NCI-H2196 treated with DMSO at 0.1 percent for 48 hours (cell line): ENCODE measurements at regions not wholly inside any gene's neighbourhood (a gene's known extent, or its start where the extent isn't known, plus 50 kb on each side); places are given as distances from the start of the nearest gene placed in this dataset.

Experiments used
- DNase-seq: peaks from one replicate; lab custom pipeline; 2025; ENCODE audit not compliant: unreplicated experiment; lab: John Stamatoyannopoulos, UW

DNA sequence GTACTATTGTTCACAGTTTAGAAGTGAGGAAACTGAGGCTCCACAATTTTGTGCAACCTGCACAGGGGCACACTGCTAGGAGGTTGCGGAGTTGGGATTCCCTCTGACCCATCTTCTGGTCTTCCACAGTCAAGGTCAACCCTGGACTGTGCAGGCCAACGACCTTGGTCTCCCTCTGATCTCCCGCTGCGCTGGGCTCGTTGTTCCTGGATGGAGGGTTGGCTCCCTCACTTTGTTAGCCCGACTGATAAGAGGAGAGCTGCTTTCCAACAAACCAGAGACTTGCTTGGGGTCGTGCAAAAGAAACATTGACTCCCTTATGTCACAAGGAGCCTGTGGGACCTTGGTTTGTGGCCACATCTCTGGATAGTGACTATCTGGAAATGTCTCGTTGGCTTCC is 187.6 kb downstream of the MYCN start:
- DNase-seq = no peak

DNA sequence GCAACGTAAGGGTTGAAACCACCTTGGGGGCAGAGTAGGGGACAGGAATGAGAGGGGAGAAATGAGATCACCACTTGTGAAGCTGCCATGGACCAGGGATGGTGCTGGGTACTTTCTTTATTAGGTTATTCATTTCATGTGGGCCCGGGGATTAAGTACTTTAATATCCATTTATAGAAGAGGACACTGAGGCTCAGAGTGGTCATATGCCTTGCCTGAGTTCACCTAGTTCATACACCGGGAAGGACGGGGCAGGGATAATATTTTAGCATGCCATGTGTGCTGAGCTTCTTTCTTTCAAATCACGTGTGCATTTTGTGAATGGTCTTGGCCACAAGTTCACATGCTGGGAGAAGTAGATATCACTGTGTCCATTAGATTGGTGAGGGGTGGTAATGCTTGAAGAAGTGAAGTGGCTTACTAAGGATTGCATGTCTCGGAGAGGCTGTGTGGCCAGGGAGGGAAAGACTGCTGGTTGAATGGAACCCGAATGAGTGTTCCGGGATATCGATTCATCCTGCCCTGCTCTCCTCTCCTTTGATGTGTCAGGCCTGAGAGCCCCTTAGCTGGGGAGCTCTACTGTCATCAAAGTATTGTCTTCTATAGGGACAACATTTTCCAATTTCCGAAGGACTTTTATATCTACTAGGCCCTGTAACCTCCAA is 187.1 kb downstream of the MYCN start:
- no peak for DNase-seq

DNA sequence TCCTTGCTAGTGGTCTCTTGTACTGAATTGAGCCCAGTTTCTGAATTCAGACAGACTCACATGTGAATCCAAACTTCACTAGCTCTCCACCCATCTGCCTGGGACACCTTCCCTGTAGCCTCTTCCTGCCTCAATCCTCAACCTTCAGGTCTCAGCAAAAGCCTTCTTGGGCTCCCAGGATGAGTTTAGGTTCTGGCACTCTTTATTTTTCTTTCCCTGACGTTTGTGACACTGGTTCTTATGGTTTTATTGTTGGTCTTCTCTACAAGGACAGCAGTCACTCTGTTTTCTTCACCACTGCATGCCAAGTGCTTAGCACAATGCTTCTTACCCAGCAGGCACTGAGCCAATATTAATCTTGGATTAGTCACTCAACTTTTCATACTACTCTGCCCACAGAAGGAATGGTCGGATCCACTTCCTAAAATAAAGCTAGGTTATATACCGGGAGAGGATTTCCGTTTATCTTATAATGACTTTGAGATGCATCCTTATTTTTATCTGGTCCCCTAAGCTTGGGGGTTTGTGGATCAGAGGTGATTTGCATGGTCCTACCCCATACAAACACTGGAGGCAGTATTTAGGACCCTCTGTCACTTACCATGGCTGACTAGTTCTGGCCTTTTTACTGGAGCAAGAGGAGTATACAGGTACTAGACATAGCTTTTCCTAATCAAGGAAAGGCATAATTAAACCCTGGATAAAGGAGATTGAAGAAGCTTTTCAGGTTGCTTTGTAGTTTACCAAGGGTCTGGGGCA is 186.3 kb downstream of the MYCN start:
- no peak for DNase-seq

DNA sequence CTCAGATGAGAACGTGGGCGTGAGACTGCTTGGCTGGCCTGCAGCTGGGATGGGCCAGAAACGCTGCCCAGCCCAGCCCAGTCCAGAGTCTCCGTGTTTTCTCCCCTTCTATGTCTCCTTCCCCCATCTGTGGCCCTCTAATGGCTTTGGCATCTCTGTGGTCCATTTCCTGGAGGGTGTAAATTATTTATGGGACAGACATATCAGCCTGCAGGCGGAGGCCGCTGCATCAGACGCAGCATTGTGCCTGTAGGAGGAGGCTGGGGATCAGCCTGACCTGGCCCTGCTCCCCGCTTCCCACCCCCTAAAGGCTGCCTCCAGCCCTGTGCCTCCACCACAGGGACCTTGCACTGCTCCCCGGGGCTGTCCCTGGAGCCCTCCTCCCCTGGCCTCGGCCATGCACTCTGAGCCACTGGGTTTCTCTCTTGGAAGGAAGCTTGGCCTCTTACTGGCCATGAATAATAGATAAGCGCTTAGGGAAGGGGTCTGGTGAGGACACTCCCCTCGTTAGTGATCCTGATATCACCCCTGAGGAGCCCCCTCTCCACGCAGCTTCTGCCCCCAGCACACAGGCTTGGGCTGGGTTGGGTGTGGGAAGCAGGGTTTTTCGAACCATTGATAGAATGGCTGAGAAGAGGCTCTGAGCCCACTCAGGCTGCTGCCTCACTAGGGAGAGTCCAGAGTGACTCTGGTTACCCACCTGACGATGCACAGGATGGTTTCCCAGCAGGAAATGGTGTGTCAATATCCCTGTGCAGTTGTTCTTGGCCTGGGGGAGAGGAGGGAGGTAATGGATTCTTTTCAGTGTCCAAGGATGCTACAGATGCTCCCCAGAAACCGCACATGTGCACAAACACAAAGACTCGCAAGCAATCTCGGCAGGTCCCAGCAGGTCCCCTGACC is 185.5 kb downstream of the MYCN start:
- DNase-seq = no peak

DNA sequence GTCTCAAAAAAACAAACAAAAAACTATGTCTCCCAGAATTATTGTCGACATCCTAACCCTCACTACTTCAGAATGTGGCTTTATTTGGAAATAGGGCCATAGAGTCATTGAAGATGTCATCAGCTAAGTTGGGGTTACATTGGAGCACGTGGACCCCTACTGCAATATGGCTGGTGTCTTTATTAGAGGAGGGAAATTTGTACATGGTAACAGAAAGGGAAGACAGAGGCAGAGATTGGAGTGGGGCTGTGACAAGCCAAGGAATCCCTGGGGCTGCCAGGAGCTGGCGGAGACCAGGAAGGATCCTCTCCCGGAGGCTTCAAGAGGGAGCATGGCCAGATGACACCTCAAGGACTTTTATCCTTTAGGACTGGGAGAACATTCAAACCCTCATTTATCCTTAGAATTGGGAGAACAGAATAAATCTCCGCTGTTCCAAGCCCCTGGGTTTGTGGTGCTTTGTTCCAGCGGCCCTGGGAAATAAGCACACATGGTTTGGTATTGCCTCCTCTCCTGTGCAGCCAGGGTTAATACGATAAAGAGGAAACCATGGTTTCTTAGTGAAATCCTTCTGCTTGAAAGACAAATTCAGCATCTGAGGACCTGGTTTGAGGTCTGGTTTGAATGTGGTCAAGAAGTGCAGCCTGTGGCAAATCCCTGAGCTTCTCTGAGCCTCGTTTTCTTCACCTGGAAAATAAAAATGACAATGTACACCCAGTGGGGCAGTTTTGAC is 184.7 kb downstream of the MYCN start:
- no peak for DNase-seq

DNA sequence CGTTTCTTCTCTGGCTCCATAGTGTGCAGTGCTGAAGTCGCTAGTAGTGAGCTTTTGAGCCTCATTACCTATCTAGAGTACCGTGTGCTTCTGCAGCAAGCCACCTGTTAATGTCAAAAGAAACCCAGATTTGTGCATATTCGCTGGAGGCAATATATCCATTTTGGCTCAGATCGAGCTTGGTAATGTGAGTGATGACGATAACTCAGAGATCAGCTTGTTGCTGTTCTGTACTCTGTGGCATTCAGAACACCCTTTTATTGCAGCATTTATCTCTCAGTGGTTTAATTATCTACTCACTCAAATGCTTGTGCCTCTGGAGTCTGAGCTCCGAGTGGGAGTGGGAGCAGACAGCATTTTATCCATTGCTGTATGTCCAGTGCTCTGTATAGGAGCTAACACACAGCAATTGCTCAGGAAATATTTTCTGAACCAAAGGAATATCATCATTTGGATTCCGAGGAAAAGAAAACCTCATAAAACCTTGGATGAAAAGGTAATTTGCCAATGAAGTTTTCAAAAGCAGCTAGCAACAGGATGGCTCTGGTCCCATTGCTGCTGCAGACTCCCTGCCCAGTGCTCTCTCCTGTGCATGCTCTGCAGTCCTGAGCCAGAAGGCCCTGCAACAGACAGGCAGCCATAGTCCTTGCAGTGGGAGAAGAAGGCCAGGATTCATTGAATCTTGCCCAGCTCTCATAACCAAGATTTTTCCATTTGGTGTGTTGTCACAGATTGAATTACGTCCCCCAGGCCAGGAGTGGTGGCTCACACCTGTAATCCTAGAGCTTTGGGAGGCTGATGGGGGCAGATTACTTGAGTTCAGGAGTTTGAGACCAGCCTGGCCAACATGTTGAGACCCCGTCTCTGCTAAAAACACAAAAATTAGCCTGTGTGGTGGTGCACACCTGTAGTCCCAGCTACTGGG is 183.8 kb downstream of the MYCN start:
- no peak for DNase-seq

DNA sequence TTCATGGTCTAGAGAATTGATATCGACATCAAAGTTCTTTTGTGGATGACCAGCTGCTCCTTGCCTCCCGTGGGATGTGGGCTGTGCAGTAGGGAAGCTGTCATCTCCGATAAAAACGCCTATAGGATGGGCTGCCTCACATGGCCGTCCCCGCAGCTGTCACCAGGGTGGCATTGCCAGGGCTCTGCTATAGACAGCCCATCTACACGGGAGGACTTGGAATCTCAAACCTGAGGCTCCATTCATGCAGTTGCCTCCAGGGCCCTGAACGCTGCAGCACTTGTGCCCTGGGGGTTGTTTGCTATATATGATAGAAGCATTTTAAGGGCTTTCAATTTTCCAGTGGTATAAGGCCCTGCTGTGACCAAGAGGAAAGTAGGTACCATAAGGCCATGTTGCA is 183.1 kb downstream of the MYCN start:
- no peak for DNase-seq

DNA sequence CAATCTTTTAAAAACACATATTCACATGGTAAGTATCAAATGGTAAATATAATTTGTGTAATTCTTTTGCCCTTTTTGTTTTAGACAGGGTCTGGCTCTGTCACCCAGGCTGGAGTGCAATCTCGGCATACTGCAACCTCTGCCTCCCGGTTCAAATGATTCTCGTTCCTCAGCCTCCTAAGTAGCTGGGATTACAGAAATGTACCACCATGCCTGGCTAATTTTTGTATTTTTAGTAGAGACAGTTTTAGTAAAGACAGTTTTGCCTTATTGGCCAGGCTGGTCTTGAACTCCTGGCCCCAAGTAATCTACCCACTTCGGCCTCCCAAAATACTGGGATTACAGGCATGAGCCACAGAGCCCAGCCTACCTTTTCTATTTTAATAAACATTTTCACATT is 182.2 kb downstream of the MYCN start:
- DNase-seq = no peak

DNA sequence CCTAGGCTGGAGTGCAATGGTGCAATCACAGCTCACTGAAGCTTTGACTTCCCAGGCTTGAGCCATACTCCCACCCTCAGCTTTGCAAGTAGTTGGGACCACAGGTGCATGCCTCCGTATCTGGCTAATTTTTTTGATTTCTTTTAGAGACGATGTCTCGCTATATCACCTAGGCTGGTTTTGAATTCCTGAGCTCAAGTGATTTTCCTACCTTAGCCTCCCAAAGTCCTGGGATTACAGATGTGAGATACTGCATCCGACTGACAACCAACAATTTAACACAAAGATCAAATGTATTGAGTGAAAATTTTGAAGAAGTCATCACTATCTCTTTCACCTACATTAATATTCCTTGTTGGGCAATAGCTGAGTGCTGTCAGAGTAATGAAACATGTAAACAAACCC is 181.6 kb downstream of the MYCN start:
- DNase-seq = no peak

DNA sequence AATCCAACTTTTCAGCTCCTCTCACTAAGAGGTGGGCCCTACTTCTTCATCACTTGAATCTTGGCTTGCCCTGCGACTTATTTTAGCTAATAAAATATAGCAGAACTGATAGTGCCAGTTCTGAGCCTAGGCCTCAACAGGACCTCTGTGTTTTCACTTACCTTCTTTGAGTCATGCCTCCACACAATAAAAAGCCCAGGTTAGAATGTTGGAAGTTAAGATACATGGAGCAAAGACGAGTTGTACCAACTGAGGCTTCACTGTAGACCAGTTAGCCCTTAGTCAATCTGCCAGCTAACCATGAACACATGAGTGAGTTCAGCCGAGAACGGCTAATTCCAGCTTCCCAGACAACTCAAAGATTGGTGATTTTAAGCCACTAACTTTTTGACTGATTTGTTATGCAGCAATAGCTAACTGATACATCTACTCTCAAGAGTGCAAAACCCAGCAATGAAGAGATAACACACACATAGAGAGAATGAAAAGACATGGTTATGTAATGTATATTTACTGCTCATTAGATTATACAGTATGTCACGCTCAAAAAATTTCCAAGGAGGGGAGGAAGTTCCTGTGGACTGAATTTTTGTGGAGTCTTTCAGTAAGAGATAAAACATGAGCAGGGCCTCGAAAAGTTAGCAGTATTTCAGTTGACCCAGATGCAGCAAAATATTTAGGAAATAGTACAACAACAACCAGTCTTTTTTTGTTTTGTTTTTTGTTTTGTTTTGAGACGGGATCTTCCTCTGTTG is 181.1 kb downstream of the MYCN start:
- DNase-seq = no peak

DNA sequence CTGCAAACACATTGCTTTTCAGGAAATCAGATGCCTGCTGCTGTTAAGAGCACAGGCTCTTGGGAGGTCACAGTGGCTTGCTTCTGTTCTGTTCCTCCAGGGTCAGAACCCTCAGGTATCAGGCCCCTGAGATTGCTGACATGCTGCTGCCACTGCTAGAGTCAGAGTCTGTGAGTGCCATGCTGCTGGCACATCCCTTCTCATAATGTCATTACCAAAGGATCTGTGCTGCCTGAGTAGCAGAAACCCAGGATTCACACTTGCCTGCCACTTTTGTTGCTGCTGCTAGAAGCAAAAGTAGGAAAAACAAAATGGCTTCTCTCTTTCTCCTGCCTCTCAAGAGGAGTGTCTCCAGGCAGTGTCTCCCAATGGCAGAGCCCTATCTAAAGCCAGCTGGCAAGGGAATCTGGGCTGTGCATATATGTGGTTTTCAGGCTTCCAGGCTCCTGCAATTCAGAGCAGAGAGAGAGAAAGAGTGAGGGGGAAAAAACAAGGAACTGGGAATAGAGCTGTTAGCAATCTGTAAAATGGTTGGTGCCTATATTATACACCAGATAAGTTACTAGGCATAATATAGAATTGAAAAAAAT is 180.3 kb downstream of the MYCN start:
- DNase-seq = no peak

DNA sequence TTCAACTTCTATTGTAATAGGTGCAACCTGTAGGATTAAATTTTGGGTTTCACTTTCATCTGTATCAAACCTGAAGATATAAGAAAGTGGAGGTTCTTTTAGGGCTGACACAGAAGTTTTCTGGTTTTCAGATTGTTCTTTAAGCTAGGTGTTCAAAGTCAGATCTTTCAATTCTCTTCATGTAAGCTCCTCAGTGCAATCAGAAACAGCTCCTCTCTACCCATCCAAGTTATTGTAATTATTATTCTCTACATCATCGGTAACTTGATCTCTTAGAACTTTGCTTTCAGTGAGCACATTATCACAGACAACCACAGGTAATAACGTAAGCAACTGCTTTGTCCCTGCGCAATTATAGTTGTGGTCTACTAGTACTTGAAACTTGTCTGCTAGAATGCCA is 179.4 kb downstream of the MYCN start:
- no peak for DNase-seq

DNA sequence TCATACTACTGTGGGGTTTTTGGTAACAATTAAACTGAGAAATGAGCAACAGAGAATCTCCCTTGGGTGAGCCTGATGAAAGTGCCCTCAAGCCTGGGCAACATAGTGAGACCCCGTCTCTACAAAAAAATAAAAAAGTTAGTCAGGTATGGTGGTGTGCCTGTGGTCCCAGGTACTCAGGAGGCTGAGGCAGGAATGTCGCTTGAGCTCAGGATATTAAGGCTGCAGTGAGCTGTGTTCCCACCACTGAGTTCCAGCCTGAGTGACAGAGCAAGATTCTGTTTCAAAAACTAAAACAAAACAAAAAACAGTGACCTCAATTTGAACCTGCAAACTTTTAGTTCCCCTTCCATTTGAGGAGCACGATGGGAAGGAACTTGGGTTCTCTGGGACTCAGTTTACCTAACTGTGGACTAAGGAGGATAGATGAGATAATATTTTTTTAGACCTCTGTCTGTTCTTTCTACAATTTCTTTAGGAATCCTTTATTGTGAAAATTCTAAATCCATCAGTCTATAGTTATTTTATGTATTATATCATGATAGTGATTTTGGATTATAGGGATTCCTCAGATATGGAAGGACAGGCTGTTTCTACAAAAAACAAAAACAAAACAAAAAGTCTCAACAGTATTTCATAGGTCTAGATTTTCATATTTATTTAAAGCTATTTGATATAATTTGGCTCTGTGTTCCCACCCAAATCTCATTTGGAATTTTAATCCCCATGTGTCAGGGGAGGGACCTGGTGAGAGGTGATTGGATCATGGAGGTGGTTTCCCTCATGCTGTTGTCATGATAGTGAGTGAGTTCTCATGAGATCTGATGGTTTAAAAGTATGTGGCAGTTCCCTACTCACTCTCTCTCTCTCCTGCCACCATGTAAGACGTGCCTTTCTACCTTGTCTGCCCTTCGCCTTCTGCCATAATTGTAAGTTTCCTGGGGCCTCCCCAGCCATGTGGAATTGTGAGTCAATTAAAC is 178.6 kb downstream of the MYCN start:
- no peak for DNase-seq

DNA sequence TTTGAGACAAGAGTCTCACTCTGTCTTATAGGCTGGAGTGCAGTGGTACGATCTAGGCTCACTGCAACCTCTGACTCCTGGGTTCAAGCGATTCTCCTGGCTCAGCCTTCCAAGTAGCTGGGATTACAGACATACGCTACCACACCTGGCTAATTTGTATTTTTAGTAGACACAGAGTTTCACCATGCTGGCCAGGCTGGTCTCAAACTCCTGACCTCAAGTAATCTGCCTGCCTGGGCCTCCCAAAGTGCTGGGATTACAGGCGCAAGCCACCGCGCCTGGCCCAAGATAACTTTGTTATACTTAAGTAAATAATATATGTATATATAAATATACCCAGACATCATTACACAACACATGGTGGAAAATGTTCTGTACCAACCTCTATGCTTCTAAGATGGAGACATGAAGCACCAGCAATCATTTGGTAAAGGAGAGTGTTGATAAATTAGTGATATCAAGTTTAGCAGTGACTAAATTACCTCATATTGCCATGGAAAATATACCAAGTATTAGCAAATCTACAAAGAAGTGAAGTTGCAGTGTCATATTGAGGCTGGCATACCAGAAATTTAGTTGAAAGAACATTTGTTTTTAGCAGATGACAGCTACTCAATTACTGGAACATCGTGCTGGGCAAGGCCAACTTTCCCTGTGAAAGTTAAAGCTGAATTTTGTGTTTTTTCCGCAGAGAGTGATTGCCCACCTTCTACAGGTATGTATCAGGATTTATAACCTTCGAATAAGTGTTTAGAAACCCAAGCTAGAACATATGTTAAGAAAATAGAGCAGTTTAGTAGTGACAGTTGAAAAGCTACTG is 177.7 kb downstream of the MYCN start:
- no peak for DNase-seq

DNA sequence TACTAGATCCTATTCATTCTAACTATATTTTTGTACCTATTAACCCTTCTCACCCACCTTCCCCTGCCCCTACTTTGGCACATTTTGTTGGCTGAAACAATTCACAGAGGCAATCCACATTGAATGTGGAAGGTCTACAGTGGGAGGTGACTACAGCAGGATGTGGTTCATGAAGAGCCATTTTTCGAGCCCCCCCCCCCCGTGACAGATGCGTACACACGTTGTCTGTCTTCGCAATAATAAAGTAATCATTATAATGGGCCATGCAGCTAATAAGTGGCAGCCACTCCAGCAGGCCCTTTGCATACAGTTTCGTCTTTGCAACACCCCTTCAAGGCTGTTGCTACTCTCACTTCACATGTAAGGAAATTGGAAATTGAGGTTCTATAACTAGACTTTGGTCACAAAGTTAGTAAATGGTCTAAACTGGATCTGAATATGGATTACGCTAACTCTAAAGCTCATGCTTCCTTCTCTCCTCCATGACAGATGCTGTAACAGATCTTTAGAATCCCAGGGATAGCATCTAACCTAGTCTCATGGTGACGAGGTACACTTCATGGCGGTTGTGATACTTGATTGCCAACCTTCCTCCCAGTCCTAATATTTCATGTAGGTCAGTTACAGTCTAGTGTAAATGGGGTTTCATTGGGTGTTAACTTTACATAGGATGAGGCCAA is 176.8 kb downstream of the MYCN start:
- DNase-seq = no peak
